Stimulated activated CD8-positive, alpha-beta memory T cell treated with anti-CD3 and anti-CD28 coated beads, Interleukin-15, amount 100 ng/mL, for 4 hours (primary cell): ENCODE measurements at regions not wholly inside any gene's neighbourhood (a gene's known extent, or its start where the extent isn't known, plus 50 kb on each side); places are given as distances from the start of the nearest gene placed in this dataset.

Experiments
- DNase-seq, 2 donors: peaks; one replicate each; pipeline ENCODE4 v3.0.0-alpha.2; 2020; ENCODE audit warnings: low read depth in 2 of 2

- DNase-seq: no peak
Observed at GRCh38 chr22:23522623-23523251, 57.4 kb downstream of the IGLL1 start.

- DNase-seq: peak; percentile 29 to 54
Observed at GRCh38 chr22:23521441-23522113, 58.5 kb downstream of the IGLL1 start.

- no peak for DNase-seq
Observed at GRCh38 chr22:23520863-23521440, 59.1 kb downstream of the IGLL1 start.

- DNase-seq: no peak
Observed at GRCh38 chr22:23519442-23520157, 60.5 kb downstream of the IGLL1 start.

GRCh38 chr22:23518376-23519187 is 61.5 kb downstream of the IGLL1 start:
- no peak for DNase-seq

- no peak for DNase-seq
Observed at GRCh38 chr22:23517804-23518375, 62.2 kb downstream of the IGLL1 start.

GRCh38 chr22:23516304-23516703 is 63.8 kb downstream of the IGLL1 start:
- no peak for DNase-seq

- no peak for DNase-seq
Observed at GRCh38 chr22:23514322-23515038, 65.6 kb downstream of the IGLL1 start.

GRCh38 chr22:23513705-23514104 is 66.4 kb downstream of the IGLL1 start:
- no peak for DNase-seq

- DNase-seq: no peak
Observed at GRCh38 chr22:23513133-23513532, 67.0 kb downstream of the IGLL1 start.

GRCh38 chr22:23512721-23513120 is 67.4 kb downstream of the IGLL1 start:
- no peak for DNase-seq

GRCh38 chr22:23512348-23512705 is 67.8 kb downstream of the IGLL1 start:
- DNase-seq: no peak

- DNase-seq: no peak
Observed at GRCh38 chr22:23511627-23512347, 68.3 kb downstream of the IGLL1 start.

GRCh38 chr22:23509571-23510302 is 70.4 kb downstream of the IGLL1 start:
- no peak for DNase-seq

GRCh38 chr22:23504516-23504915 is 75.6 kb downstream of the IGLL1 start:
- no peak for DNase-seq

GRCh38 chr22:23503736-23504440 is 76.2 kb downstream of the IGLL1 start:
- DNase-seq: no peak

- no peak for DNase-seq
Observed at GRCh38 chr22:23503142-23503541, 76.9 kb downstream of the IGLL1 start.

- DNase-seq: no peak
Observed at GRCh38 chr22:23501708-23502107, 78.4 kb downstream of the IGLL1 start.

- DNase-seq: no peak
Observed at GRCh38 chr22:23501261-23501619, 78.8 kb downstream of the IGLL1 start.
